ENCODE measurements at regions not wholly inside any gene's neighbourhood (a gene's known extent, or its start where the extent isn't known, plus 50 kb on each side); places are given as distances from the start of the nearest gene placed in this dataset.

GRCh38 chr6:95517568-95517967 lies 59.8 kb upstream of the MANEA start:
- DNase-seq: no peak

- DNase-seq: no peak
Measured at GRCh38 chr6:95518630-95519227, 58.6 kb upstream of the MANEA start.

- no peak for DNase-seq
Measured at GRCh38 chr6:95519228-95520037, 57.9 kb upstream of the MANEA start.

GRCh38 chr6:95521181-95521580 lies 56.2 kb upstream of the MANEA start:
- no peak for DNase-seq
